ENCODE measurements at regions not wholly inside any gene's neighbourhood (a gene's known extent, or its start where the extent isn't known, plus 50 kb on each side); places are given as distances from the start of the nearest gene placed in this dataset.
"Not testable (repeated sequence)": the region's sequence is repeated elsewhere in the genome, so short reads cannot be mapped to it uniquely, and the experiment has no call there.

GRCh38 chr22:42217752-42218280 is 52.6 kb downstream of the TCF20 start:
- DNase-seq = peak; percentile 19

GRCh38 chr22:42217019-42217751 is 53.3 kb downstream of the TCF20 start:
- DNase-seq = no peak

- DNase-seq = no peak
Measured at GRCh38 chr22:42214633-42215415, 55.6 kb downstream of the TCF20 start.

GRCh38 chr22:42208362-42208761 is 62.1 kb downstream of the TCF20 start:
- no peak for DNase-seq

GRCh38 chr22:42207918-42208317 is 62.5 kb downstream of the TCF20 start:
- DNase-seq = no peak

GRCh38 chr22:42203609-42204008 is 66.8 kb downstream of the TCF20 start:
- DNase-seq = no peak

GRCh38 chr22:42202669-42203068 is 67.8 kb downstream of the TCF20 start:
- DNase-seq = no peak

- no peak for DNase-seq
Measured at GRCh38 chr22:42202048-42202447, 68.4 kb downstream of the TCF20 start.

- no peak for DNase-seq
Measured at GRCh38 chr22:42199025-42199424, 68.4 kb upstream of the CYP2D6 start.

- DNase-seq = no peak
Measured at GRCh38 chr22:42198226-42198625, 67.6 kb upstream of the CYP2D6 start.

GRCh38 chr22:42196454-42196853 is 65.8 kb upstream of the CYP2D6 start:
- no peak for DNase-seq

GRCh38 chr22:42194953-42195352 is 64.3 kb upstream of the CYP2D6 start:
- DNase-seq = no peak

- no peak for DNase-seq
Measured at GRCh38 chr22:42194104-42194851, 63.7 kb upstream of the CYP2D6 start.

GRCh38 chr22:42192547-42192946 is 61.9 kb upstream of the CYP2D6 start:
- no peak for DNase-seq

- DNase-seq = no peak
Measured at GRCh38 chr22:42190274-42190673, 59.7 kb upstream of the CYP2D6 start.

GRCh38 chr22:42189761-42190160 is 59.2 kb upstream of the CYP2D6 start:
- no peak for DNase-seq

GRCh38 chr22:42188808-42189447 is 58.3 kb upstream of the CYP2D6 start:
- DNase-seq = no peak

GRCh38 chr22:42187646-42188045 is 57.0 kb upstream of the CYP2D6 start:
- no peak for DNase-seq

- no peak for DNase-seq
Measured at GRCh38 chr22:42185915-42186439, 55.4 kb upstream of the CYP2D6 start.

- no peak for DNase-seq
Measured at GRCh38 chr22:42184852-42185251, 54.2 kb upstream of the CYP2D6 start.

GRCh38 chr22:42183461-42184059 is 53.0 kb upstream of the CYP2D6 start:
- not testable (repeated sequence) for DNase-seq

GRCh38 chr22:42180349-42180842 is 49.8 kb upstream of the CYP2D6 start:
- DNase-seq = no peak
